ENCODE measurements at regions not wholly inside any gene's neighbourhood (a gene's known extent, or its start where the extent isn't known, plus 50 kb on each side); places are given as distances from the start of the nearest gene placed in this dataset.

GRCh38 chr5:167577616-167578015 lies 713.8 kb upstream of the WWC1 start:
- no peaks in the 10 kb centered on the region for H3K9me3 ChIP-seq (ENCODE audit: control insufficient read depth in 1 of 2, low read length in 2 of 2)
- H3K27me3 ChIP-seq (ENCODE audit: low read depth, low read length), result no peaks in the 10 kb centered on the region
- H3K4me3 ChIP-seq (ENCODE audit: low read depth in 1 of 2, low read length in 2 of 2), result no peak overlapping the region
- H3K36me3 ChIP-seq (ENCODE audit: control insufficient read depth in 1 of 2, insufficient read depth in 2 of 2, low read length in 2 of 2), result no peaks in the 10 kb centered on the region
- no peak overlapping the region for H3K27ac ChIP-seq (ENCODE audit: low read length)
- H3K4me1 ChIP-seq (ENCODE audit: control insufficient read depth in 1 of 2, insufficient read depth in 2 of 2, low read length in 2 of 2), result peaks cover 0 to 4% of the 10 kb centered on the region in 2 donors

GRCh38 chr5:167578977-167579692 lies 712.3 kb upstream of the WWC1 start:
- Histone ChIP-seq H3K27me3 (ENCODE audit: low read depth, low read length) (no peaks in the 10 kb centered on the region), H3K9me3 (ENCODE audit: control insufficient read depth in 1 of 2, low read length in 2 of 2) (no peaks in the 10 kb centered on the region), H3K4me3 (ENCODE audit: low read depth in 1 of 2, low read length in 2 of 2) (no peak overlapping the region), H3K36me3 (ENCODE audit: control insufficient read depth in 1 of 2, insufficient read depth in 2 of 2, low read length in 2 of 2) (no peaks in the 10 kb centered on the region), H3K4me1 (ENCODE audit: control insufficient read depth in 1 of 2, insufficient read depth in 2 of 2, low read length in 2 of 2) (no peaks in the 10 kb centered on the region), H3K27ac (ENCODE audit: low read length) (no peak overlapping the region)

- Histone ChIP-seq H3K36me3 (ENCODE audit: control insufficient read depth in 1 of 2, insufficient read depth in 2 of 2, low read length in 2 of 2) (no peaks in the 10 kb centered on the region), H3K9me3 (ENCODE audit: control insufficient read depth in 1 of 2, low read length in 2 of 2) (no peaks in the 10 kb centered on the region)
Measured at GRCh38 chr5:167579693-167580055, 711.8 kb upstream of the WWC1 start.

GRCh38 chr5:167580608-167581007 lies 710.8 kb upstream of the WWC1 start:
- Histone ChIP-seq H3K4me1 (ENCODE audit: control insufficient read depth in 1 of 2, insufficient read depth in 2 of 2, low read length in 2 of 2) (no peaks in the 10 kb centered on the region), H3K36me3 (ENCODE audit: control insufficient read depth in 1 of 2, insufficient read depth in 2 of 2, low read length in 2 of 2) (no peaks in the 10 kb centered on the region), H3K9me3 (ENCODE audit: control insufficient read depth in 1 of 2, low read length in 2 of 2) (no peaks in the 10 kb centered on the region), H3K27ac (ENCODE audit: low read length) (no peak overlapping the region), H3K4me3 (ENCODE audit: low read depth in 1 of 2, low read length in 2 of 2) (no peak overlapping the region), H3K27me3 (ENCODE audit: low read depth, low read length) (no peaks in the 10 kb centered on the region)

More at GRCh38 chr5:167579693-167580055, 711.8 kb upstream of the WWC1 start:
- Histone ChIP-seq H3K27ac (ENCODE audit: low read length) (no peak overlapping the region), H3K4me3 (ENCODE audit: low read depth in 1 of 2, low read length in 2 of 2) (no peak overlapping the region), H3K27me3 (ENCODE audit: low read depth, low read length) (no peaks in the 10 kb centered on the region), H3K4me1 (ENCODE audit: control insufficient read depth in 1 of 2, insufficient read depth in 2 of 2, low read length in 2 of 2) (no peaks in the 10 kb centered on the region)

GRCh38 chr5:167582283-167582682 lies 709.2 kb upstream of the WWC1 start:
- Histone ChIP-seq H3K27me3 (ENCODE audit: low read depth, low read length) (no peaks in the 10 kb centered on the region), H3K27ac (ENCODE audit: low read length) (no peak overlapping the region), H3K4me1 (ENCODE audit: control insufficient read depth in 1 of 2, insufficient read depth in 2 of 2, low read length in 2 of 2) (no peaks in the 10 kb centered on the region), H3K36me3 (ENCODE audit: control insufficient read depth in 1 of 2, insufficient read depth in 2 of 2, low read length in 2 of 2) (no peaks in the 10 kb centered on the region), H3K9me3 (ENCODE audit: control insufficient read depth in 1 of 2, low read length in 2 of 2) (no peaks in the 10 kb centered on the region), H3K4me3 (ENCODE audit: low read depth in 1 of 2, low read length in 2 of 2) (no peak overlapping the region)

GRCh38 chr5:167582886-167583285 lies 708.6 kb upstream of the WWC1 start:
- Histone ChIP-seq H3K36me3 (ENCODE audit: control insufficient read depth in 1 of 2, insufficient read depth in 2 of 2, low read length in 2 of 2) (no peaks in the 10 kb centered on the region), H3K4me3 (ENCODE audit: low read depth in 1 of 2, low read length in 2 of 2) (no peak overlapping the region), H3K27me3 (ENCODE audit: low read depth, low read length) (no peaks in the 10 kb centered on the region), H3K9me3 (ENCODE audit: control insufficient read depth in 1 of 2, low read length in 2 of 2) (no peaks in the 10 kb centered on the region), H3K4me1 (ENCODE audit: control insufficient read depth in 1 of 2, insufficient read depth in 2 of 2, low read length in 2 of 2) (no peaks in the 10 kb centered on the region), H3K27ac (ENCODE audit: low read length) (no peak overlapping the region)

GRCh38 chr5:167585184-167585583 lies 706.3 kb upstream of the WWC1 start:
- Histone ChIP-seq H3K9me3 (ENCODE audit: control insufficient read depth in 1 of 2, low read length in 2 of 2) (no peaks in the 10 kb centered on the region), H3K36me3 (ENCODE audit: control insufficient read depth in 1 of 2, insufficient read depth in 2 of 2, low read length in 2 of 2) (no peaks in the 10 kb centered on the region), H3K27ac (ENCODE audit: low read length) (no peak overlapping the region), H3K4me3 (ENCODE audit: low read depth in 1 of 2, low read length in 2 of 2) (no peak overlapping the region), H3K4me1 (ENCODE audit: control insufficient read depth in 1 of 2, insufficient read depth in 2 of 2, low read length in 2 of 2) (no peaks in the 10 kb centered on the region), H3K27me3 (ENCODE audit: low read depth, low read length) (no peaks in the 10 kb centered on the region)

- H3K9me3 ChIP-seq (ENCODE audit: control insufficient read depth in 1 of 2, low read length in 2 of 2), result no peaks in the 10 kb centered on the region
- no peak overlapping the region for H3K27ac ChIP-seq (ENCODE audit: low read length)
- H3K4me1 ChIP-seq (ENCODE audit: control insufficient read depth in 1 of 2, insufficient read depth in 2 of 2, low read length in 2 of 2), result no peaks in the 10 kb centered on the region
- no peaks in the 10 kb centered on the region for H3K36me3 ChIP-seq (ENCODE audit: control insufficient read depth in 1 of 2, insufficient read depth in 2 of 2, low read length in 2 of 2)
- no peak overlapping the region for H3K4me3 ChIP-seq (ENCODE audit: low read depth in 1 of 2, low read length in 2 of 2)
- H3K27me3 ChIP-seq (ENCODE audit: low read depth, low read length), result no peaks in the 10 kb centered on the region
Measured at GRCh38 chr5:167587772-167588437, 703.5 kb upstream of the WWC1 start.

DNA sequence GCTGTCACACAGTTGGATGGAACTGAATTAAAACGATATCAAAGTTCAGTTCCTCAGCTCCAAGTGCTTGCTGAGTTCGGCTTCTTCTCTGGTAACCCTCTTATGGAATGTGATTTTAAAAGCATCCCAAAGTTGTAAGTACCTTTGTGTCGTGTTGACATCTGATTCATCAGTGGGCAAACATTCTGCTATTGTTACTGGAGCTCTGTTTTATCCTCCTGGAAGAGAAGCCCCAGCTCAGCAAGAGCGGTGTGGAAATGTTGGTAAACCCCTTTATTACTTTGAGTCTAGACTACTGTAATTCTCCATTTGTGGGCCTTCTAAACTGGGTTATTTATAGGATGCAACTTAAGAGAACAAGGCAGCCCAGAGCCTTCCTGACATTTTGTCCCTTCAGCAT lies 699.3 kb upstream of the WWC1 start:
- H3K27me3 ChIP-seq (ENCODE audit: low read depth, low read length), result no peaks in the 10 kb centered on the region
- H3K9me3 ChIP-seq (ENCODE audit: control insufficient read depth in 1 of 2, low read length in 2 of 2), result no peaks in the 10 kb centered on the region
- H3K27ac ChIP-seq (ENCODE audit: low read length), result no peak overlapping the region
- no peaks in the 10 kb centered on the region for H3K4me1 ChIP-seq (ENCODE audit: control insufficient read depth in 1 of 2, insufficient read depth in 2 of 2, low read length in 2 of 2)
- no peak overlapping the region for H3K4me3 ChIP-seq (ENCODE audit: low read depth in 1 of 2, low read length in 2 of 2)
- no peaks in the 10 kb centered on the region for H3K36me3 ChIP-seq (ENCODE audit: control insufficient read depth in 1 of 2, insufficient read depth in 2 of 2, low read length in 2 of 2)

- Histone ChIP-seq H3K27me3 (ENCODE audit: low read depth, low read length) (no peaks in the 10 kb centered on the region), H3K36me3 (ENCODE audit: control insufficient read depth in 1 of 2, insufficient read depth in 2 of 2, low read length in 2 of 2) (no peaks in the 10 kb centered on the region), H3K27ac (ENCODE audit: low read length) (no peak overlapping the region), H3K4me1 (ENCODE audit: control insufficient read depth in 1 of 2, insufficient read depth in 2 of 2, low read length in 2 of 2) (no peaks in the 10 kb centered on the region), H3K4me3 (ENCODE audit: low read depth in 1 of 2, low read length in 2 of 2) (no peak overlapping the region), H3K9me3 (ENCODE audit: control insufficient read depth in 1 of 2, low read length in 2 of 2) (no peaks in the 10 kb centered on the region)
Measured at GRCh38 chr5:167593329-167594060, 698.0 kb upstream of the WWC1 start.

DNA sequence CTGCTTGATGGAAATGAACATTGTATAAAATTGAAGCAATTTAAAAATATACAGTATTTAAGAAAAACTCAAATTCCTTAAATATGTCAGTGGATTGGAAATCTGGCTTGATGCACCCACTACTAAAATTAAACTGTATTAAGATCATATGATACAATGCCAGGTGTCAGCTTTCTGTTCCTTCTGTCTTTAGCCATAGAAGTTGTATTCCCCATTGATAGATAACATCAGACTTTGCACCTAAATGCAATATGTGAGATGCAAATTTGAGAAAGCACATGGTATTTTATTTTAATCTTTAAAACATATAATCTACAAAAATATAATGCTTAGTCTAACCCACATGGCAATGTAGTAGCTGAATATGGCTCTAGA lies 697.4 kb upstream of the WWC1 start:
- no peak overlapping the region for H3K27ac ChIP-seq (ENCODE audit: low read length)
- H3K4me3 ChIP-seq (ENCODE audit: low read depth in 1 of 2, low read length in 2 of 2), result no peak overlapping the region
- H3K27me3 ChIP-seq (ENCODE audit: low read depth, low read length), result no peaks in the 10 kb centered on the region
- no peaks in the 10 kb centered on the region for H3K9me3 ChIP-seq (ENCODE audit: control insufficient read depth in 1 of 2, low read length in 2 of 2)
- no peaks in the 10 kb centered on the region for H3K36me3 ChIP-seq (ENCODE audit: control insufficient read depth in 1 of 2, insufficient read depth in 2 of 2, low read length in 2 of 2)
- no peaks in the 10 kb centered on the region for H3K4me1 ChIP-seq (ENCODE audit: control insufficient read depth in 1 of 2, insufficient read depth in 2 of 2, low read length in 2 of 2)

Measured in muscle layer of duodenum (tissue), 2 donors.